Progenitor cell of endocrine pancreas (in vitro differentiated cells): ENCODE measurements at regions not wholly inside any gene's neighbourhood (a gene's known extent, or its start where the extent isn't known, plus 50 kb on each side); places are given as distances from the start of the nearest gene placed in this dataset.

Experiments
- DNase-seq: peaks from one replicate; pipeline ENCODE4 v3.0.0; 2021; ENCODE audit warnings: low spot score; ENCODE audit not compliant: unreplicated experiment
- H3K27ac Mint-ChIP-seq: 2 replicates; pipeline ENCODE4 v1.8.0; 2021; ENCODE audit warnings: mild to moderate bottlenecking, moderate library complexity, mixed read lengths
- H3K27me3 Mint-ChIP-seq: 2 replicates; pipeline ENCODE4 v1.8.0; 2021; ENCODE audit warnings: mixed read lengths
- H3K36me3 Mint-ChIP-seq: 2 replicates; pipeline ENCODE4 v1.8.0; 2022; ENCODE audit warnings: mixed read lengths; ENCODE audit not compliant: insufficient read depth
- H3K4me1 Mint-ChIP-seq: 2 replicates; pipeline ENCODE4 v1.8.0; 2021; ENCODE audit warnings: low read depth, mixed read lengths
- H3K4me3 Mint-ChIP-seq: 2 replicates; pipeline ENCODE4 v1.8.0; 2021; ENCODE audit warnings: low read depth, mild to moderate bottlenecking, moderate library complexity, mixed read lengths
- H3K9me3 Mint-ChIP-seq: 2 replicates; pipeline ENCODE4 v1.8.0; 2021; ENCODE audit warnings: low read depth, mixed read lengths
- TF ChIP-seq, protein P1 (sequence below): fragments of 200-600 bp; sonication (generic); IDR thresholded peaks from one replicate; pipeline ENCODE4 v1.5.0; 2021; ENCODE audit warnings: antibody characterized with exemption, mild to moderate bottlenecking; ENCODE audit not compliant: unreplicated experiment

- Mint-ChIP-seq H3K4me1 (peaks cover 2% of the 10 kb centered on the region), H3K27me3 (peaks cover 4% of the 10 kb centered on the region), H3K4me3 (no peak overlapping the region), H3K36me3 (no peaks in the 10 kb centered on the region), H3K27ac (no peak overlapping the region), H3K9me3 (no peaks in the 10 kb centered on the region)
- TF ChIP-seq, protein P1, sequence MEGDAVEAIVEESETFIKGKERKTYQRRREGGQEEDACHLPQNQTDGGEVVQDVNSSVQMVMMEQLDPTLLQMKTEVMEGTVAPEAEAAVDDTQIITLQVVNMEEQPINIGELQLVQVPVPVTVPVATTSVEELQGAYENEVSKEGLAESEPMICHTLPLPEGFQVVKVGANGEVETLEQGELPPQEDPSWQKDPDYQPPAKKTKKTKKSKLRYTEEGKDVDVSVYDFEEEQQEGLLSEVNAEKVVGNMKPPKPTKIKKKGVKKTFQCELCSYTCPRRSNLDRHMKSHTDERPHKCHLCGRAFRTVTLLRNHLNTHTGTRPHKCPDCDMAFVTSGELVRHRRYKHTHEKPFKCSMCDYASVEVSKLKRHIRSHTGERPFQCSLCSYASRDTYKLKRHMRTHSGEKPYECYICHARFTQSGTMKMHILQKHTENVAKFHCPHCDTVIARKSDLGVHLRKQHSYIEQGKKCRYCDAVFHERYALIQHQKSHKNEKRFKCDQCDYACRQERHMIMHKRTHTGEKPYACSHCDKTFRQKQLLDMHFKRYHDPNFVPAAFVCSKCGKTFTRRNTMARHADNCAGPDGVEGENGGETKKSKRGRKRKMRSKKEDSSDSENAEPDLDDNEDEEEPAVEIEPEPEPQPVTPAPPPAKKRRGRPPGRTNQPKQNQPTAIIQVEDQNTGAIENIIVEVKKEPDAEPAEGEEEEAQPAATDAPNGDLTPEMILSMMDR, result no peak
- no peak for DNase-seq
Observed at GRCh38 chr2:104781151-104781550, 72.8 kb upstream of the POU3F3 start.

DNA sequence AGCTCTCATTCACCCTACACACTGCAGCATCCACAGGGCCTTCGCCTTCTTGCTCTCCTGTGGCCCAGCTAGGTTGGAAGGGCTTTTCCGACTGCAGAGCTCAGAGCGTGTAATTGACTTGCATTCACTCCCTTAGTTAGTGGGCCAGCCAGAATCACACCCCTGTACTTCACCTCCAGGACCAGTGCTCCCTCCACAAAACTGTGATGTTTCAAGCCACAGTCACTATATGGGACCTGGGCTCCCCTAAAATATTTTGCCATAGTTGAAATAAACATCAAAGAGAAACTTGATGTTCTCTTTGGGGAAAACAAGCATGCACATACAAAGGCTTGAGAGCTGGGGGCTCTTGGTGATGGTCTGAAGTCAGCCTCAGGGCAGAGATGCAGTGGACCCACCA, 69.7 kb upstream of the POU3F3 start:
- H3K4me1 Mint-ChIP-seq, result peaks cover 2% of the 10 kb centered on the region
- peaks cover 22% of the 10 kb centered on the region for H3K27me3 Mint-ChIP-seq
- H3K9me3 Mint-ChIP-seq, result no peaks in the 10 kb centered on the region
- H3K27ac Mint-ChIP-seq, result no peak overlapping the region
- H3K36me3 Mint-ChIP-seq, result no peaks in the 10 kb centered on the region
- no peak for DNase-seq
- TF ChIP-seq, protein P1, result no peak
- no peak overlapping the region for H3K4me3 Mint-ChIP-seq

GRCh38 chr2:104786204-104786603, 67.7 kb upstream of the POU3F3 start:
- Mint-ChIP-seq H3K27me3 (peaks cover 29% of the 10 kb centered on the region), H3K4me3 (no peak overlapping the region), H3K27ac (no peak overlapping the region), H3K9me3 (no peaks in the 10 kb centered on the region), H3K4me1 (peaks cover 2% of the 10 kb centered on the region), H3K36me3 (no peaks in the 10 kb centered on the region)
- no peak for DNase-seq
- TF ChIP-seq, protein P1, result no peak

GRCh38 chr2:104786821-104787220, 67.1 kb upstream of the POU3F3 start:
- Mint-ChIP-seq H3K4me1 (peaks cover 2% of the 10 kb centered on the region), H3K27me3 (peaks cover 32% of the 10 kb centered on the region), H3K9me3 (no peaks in the 10 kb centered on the region), H3K27ac (no peak overlapping the region), H3K4me3 (no peak overlapping the region), H3K36me3 (no peaks in the 10 kb centered on the region)
- TF ChIP-seq, protein P1, result no peak
- no peak for DNase-seq

DNA sequence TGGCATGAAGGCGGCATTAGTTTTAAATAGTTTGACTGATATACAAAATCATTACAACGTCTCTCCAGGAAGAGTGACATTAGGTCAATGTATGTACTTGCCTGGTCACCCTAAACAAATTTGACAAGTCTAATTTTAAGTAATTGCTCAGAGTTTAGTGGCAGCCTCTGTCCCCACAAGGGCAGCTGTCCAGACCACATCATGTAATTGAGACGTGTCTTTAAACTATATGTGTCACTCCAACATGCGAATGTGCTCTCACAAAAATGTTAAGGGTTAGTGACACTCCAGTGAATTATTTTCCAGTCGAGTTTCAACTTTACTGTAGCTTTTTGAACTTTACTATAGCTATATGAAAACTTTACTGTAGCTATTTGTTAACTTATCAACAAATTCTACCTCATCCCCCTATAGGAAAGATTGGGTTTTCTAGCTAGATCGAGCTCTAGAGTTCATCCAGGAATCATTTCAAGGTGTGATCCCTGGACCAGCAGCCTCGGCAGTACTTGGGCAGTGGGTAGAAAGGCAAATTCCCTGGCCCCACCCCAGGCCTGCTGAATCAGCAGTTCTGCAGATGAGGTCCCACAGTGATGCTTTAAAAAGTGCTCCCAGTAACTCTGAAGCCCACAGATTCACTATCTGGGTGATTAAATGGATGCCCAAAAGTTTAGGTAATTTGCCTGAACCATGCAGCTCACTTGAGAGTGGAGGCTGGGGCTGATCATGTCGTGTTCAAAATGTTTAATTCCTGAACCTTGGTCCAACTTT, 66.4 kb upstream of the POU3F3 start:
- Mint-ChIP-seq H3K4me1 (peaks cover 2% of the 10 kb centered on the region), H3K9me3 (no peaks in the 10 kb centered on the region), H3K36me3 (no peaks in the 10 kb centered on the region), H3K27me3 (peaks cover 34% of the 10 kb centered on the region), H3K27ac (no peak overlapping the region), H3K4me3 (no peak overlapping the region)
- DNase-seq, result no peak
- TF ChIP-seq, protein P1, result no peak
